GM18909 (cell line): ENCODE measurements at regions not wholly inside any gene's neighbourhood (a gene's known extent, or its start where the extent isn't known, plus 50 kb on each side); places are given as distances from the start of the nearest gene placed in this dataset.

ENCODE experiments used
- ATAC-seq: cut with Tn5 transposase; IDR thresholded peaks from one replicate; pipeline ENCODE4 v1.9.1; 2021; ENCODE audit warnings: mild to moderate bottlenecking; ENCODE audit not compliant: unreplicated experiment, poor library complexity

- no peak for ATAC-seq
These were observed 667.1 kb downstream of the INHBA start for GRCh38 chr7:41035794-41036193.

DNA sequence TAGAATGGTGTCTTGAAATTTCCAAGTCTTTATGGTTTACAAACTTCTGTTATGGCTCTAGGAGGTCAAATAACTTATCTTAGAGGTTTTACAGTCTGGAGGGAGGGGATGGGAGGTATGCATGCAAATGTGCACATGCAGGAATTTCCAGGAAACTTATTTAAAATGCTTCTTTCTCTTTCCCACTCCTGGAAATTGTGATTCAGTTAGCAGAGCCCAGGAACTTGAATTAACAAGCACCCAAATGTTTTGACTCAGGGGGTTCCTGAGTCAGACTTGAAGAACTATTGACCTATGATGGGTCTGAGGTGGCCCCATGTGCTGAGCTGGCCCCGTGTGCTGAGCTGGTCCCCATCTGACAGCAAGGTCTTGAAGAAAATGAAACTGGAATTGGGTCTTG lies 669.4 kb downstream of the INHBA start:
- ATAC-seq = no peak

- ATAC-seq = no peak
These were observed 672.2 kb downstream of the INHBA start for GRCh38 chr7:41030673-41031072.

GRCh38 chr7:41029072-41029499 lies 673.8 kb downstream of the INHBA start:
- no peak for ATAC-seq

- ATAC-seq = no peak
These were observed 674.3 kb downstream of the INHBA start for GRCh38 chr7:41028580-41028979.

DNA sequence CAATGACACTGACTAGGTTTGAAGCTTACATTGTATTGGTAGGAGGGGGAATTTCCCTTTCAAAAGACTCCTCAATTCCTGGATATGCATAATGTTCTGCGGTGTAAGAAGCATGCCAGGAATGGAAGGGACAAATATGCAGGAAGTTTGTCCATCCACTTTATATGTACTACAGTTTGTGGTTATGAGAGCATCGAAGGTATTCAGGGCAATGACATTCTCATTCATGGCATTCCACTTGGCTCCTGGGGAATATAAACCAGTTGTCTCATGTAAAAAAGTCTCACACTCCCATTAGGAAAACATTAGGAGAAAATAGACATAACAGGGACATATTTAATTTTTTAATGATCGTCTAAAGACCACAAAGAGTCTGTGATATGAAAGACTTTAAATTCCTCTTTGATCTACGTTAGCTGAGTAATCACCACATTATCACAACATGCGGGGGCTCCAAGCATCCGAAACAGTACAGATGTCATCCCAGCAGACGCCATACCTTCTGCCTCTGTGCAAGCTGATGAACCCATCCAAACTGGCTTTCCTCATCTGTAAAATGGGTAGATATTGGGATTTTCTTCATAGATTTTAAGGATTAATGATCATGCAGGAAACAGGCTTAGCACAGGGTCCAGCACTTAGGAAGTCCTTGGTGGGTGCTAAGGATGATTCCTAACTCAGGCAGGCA lies 675.3 kb downstream of the INHBA start:
- no peak for ATAC-seq

DNA sequence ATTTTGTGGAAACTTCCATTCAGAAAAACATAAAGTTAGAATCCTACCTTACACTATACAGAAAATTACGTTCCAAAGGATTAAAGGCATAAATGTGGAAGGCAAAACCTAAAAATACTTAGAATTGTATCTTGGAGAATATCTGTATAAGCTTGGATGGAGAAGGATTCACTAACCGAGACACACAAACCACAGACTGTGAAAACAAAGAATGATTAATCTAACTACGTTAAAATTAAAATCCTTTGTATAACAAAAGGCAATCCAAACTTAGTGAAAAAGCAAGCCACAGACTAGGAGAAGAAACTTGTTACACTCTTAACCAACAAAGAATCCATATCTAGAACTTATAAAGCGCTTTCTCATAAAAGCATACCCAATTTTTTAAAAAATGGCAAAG lies 678.8 kb downstream of the INHBA start:
- ATAC-seq = no peak

GRCh38 chr7:41020056-41020455 lies 682.8 kb downstream of the INHBA start:
- no peak for ATAC-seq

GRCh38 chr7:41013117-41013516 lies 689.8 kb downstream of the INHBA start:
- ATAC-seq = no peak

GRCh38 chr7:41012041-41012440 lies 690.8 kb downstream of the INHBA start:
- ATAC-seq = no peak

DNA sequence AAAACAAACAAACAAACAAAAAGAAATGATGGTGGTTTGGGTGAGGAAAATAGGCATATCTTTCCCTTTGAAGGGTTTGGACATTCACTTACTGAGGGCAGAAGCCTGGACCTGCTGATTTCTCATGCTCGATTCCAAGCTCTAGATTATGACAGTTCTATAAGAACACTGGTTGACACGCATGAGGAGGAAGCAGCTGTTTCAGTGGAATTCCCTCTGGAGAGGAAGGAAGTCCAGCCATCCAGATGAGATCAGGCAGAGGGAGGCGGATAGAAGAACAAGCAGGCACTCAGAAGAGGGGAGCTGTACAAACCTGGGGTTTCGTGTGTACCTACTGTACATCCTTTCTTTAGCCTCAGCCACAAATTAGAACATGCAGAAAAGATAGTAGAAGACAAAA lies 691.9 kb downstream of the INHBA start:
- ATAC-seq = no peak

DNA sequence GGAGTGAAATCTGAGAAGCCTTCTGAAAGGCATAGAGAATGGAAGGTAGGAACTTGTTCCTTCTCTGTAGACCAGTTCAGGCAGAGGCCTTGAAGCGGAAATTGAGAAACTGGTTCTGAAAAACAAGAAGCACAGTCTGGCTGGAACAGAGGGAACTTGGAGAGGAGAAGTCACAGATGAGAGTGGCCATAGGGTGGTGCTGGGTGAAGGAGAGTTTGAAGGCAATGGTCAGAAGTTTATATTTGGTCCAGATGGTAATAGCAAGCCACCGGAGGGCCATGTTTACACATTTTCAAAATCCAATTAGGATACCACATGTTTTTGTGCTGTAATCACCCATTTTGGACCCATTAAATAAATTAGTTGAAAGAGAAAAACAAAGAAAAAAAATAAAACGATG lies 692.5 kb downstream of the INHBA start:
- ATAC-seq = no peak

- no peak for ATAC-seq
These were observed 695.1 kb downstream of the INHBA start for GRCh38 chr7:41007811-41008210.

GRCh38 chr7:41007351-41007751 lies 695.5 kb downstream of the INHBA start:
- ATAC-seq = no peak

- ATAC-seq = no peak
These were observed 696.4 kb downstream of the INHBA start for GRCh38 chr7:41006306-41006995.

GRCh38 chr7:41005374-41005901 lies 697.5 kb downstream of the INHBA start:
- no peak for ATAC-seq

GRCh38 chr7:41003977-41004376 lies 698.9 kb downstream of the INHBA start:
- no peak for ATAC-seq

GRCh38 chr7:41003611-41003940 lies 699.3 kb downstream of the INHBA start:
- ATAC-seq = no peak

- ATAC-seq = no peak
These were observed 699.9 kb downstream of the INHBA start for GRCh38 chr7:41002741-41003610.

DNA sequence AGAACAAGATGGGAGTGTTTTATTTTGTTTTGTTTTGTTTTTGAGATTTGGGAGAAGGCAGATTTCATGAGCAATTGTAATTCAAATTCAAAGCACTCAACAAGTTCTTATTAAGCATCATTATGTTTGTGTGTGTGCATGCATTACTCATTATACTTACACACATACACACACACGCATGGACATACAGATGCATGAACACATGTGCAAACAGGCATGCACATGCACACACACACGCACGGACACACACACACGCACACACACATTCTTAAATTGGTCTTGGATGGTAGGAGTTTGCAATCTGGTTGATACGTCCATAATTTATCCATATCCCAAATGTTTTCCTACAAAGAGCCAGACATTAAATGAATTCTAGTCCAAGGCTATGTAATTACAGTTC lies 702.8 kb downstream of the INHBA start:
- no peak for ATAC-seq

DNA sequence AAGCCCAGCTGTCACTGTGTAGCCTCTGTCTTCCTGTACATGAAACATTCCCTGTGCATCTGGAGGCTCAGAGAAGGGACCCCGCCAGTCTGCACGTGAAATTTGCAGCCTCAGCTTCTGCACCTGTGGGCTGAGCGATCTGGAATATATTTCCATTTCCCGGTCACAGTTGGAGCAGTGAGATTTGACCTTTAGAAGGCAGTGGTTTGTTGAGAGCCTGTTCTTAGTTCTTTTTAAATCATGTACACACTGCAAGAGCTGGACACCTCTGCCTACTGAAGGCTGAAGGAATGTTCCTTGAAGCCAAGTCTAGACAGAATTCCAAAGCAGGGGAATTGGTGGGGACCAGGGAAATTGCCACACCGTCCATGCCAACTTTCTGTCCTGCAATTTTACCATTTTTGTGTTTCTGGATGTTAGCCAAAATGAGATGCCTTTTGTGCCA lies 706.6 kb downstream of the INHBA start:
- no peak for ATAC-seq
